ENCODE measurements at regions not wholly inside any gene's neighbourhood (a gene's known extent, or its start where the extent isn't known, plus 50 kb on each side); places are given as distances from the start of the nearest gene placed in this dataset.
"Not testable (repeated sequence)": the region's sequence is repeated elsewhere in the genome, so short reads cannot be mapped to it uniquely, and the experiment has no call there.

DNA sequence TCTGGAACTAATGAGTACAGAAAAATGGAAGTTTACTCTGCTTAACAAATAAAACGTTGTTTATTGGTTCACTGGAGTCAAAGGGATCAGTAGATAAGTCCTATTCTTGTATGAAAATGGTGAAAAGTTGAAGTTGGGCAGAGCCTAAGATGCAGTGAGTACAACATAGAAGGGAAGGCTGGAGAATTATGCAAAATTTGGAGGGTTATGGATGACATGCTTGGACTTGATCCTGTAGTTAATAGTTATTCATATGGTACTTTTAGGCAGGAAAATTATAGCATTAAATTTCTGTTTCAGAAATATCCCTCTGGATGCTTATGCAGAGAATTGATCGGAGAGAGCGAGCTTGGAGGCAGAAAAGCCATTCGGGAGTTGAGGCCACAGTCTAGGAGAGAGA, 167.6 kb downstream of the KCNS3 start:
- Histone ChIP-seq H3K9me3 (no peaks in the 10 kb centered on the region), H3K4me3 (no peak overlapping the region), H3K27ac (no peak overlapping the region), H3K4me1 (no peaks in the 10 kb centered on the region), H3K4me2 (no peak overlapping the region)
- POLR2A ChIA-PET, result no interaction called here
- no peak for ATAC-seq
- CTCF ChIA-PET, result interaction anchor here (1.0 kb wide), 1 partner anchor 30 kb away, joined by 5 read pairs; no protein-coding TSS in a partner anchor
- TF ChIP-seq ZC3H11A (IDR thresholded peaks at IDR 0.05) (no peak), POLR2A (IDR thresholded peaks at IDR 0.05; ENCODE audit: low read length) (no peak), MYC (IDR thresholded peaks at IDR 0.05; ENCODE audit: borderline replicate concordance, low read length) (no peak), TFCP2L1 (CRISPR knock-in tag; IDR thresholded peaks at IDR 0.05) (no peak), BCL3 (IDR thresholded peaks at IDR 0.05) (no peak), POLR2AphosphoS2 (conservative IDR thresholded peaks at IDR 0.05; ENCODE audit: low read length) (no peak), REST (IDR thresholded peaks at IDR 0.05) (no peak), RFX5 (IDR thresholded peaks at IDR 0.05) (no peak), ATOH8 (CRISPR knock-in tag; IDR thresholded peaks at IDR 0.05; ENCODE audit: low read depth) (no peak)
- DNase-seq (ENCODE audit: low read depth in 1 of 2, low spot score in 1 of 2), result no peak
- no peak for FAIRE-seq
- 32% methylated on average over 4 of the region's 4 CpGs for WGBS (ENCODE audit: missing lambda C conversion rate)

DNA sequence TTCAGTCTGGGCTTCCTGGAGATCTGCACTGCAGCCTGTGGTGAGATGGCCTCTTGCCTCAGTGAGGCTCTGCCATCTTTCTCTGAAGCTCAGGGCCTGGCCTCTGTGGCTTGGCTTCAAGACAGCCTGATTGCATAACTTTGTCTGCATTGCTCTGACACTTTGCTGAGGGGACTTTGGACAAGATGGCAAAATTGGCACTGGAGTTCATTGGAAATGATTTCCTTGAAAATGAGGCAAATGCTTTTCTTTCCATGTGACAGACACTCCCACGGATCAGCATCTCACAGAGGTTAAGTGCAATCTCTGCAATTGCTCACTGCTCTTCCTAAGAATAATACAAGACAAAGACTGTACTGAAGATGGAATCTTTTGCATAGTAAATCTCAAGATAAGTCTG, 166.8 kb downstream of the KCNS3 start:
- Histone ChIP-seq H3K4me1 (no peaks in the 10 kb centered on the region), H3K27ac (no peak overlapping the region), H3K4me2 (no peak overlapping the region), H3K9me3 (no peaks in the 10 kb centered on the region), H3K4me3 (no peak overlapping the region)
- no peak for FAIRE-seq
- ATAC-seq, result no peak
- ChIA-PET POLR2A (no interaction called here), CTCF (no interaction called here)
- WGBS (ENCODE audit: missing lambda C conversion rate), result 12% methylated on average over 1 of the region's 1 CpG
- no peak for DNase-seq (ENCODE audit: low read depth in 1 of 2, low spot score in 1 of 2)
- TF ChIP-seq NPAS2 (CRISPR knock-in tag; IDR thresholded peaks at IDR 0.05; ENCODE audit: borderline replicate concordance) (no peak), CBX2 (IDR thresholded peaks at IDR 0.05; ENCODE audit: borderline replicate concordance, low read depth) (no peak), KDM1A (IDR thresholded peaks at IDR 0.05; ENCODE audit: low read depth) (no peak)

GRCh38 chr2:18017381-18017780, 138.9 kb downstream of the KCNS3 start:
- ATAC-seq; H3K27ac ChIP-seq; FAIRE-seq; H3K4me2 ChIP-seq; H3K9me3 ChIP-seq; DNase-seq (ENCODE audit: low read depth in 1 of 2, low spot score in 1 of 2); POLR2A ChIA-PET; H3K4me1 ChIP-seq; CTCF ChIA-PET; H3K4me3 ChIP-seq: not testable (repeated sequence)
- WGBS (ENCODE audit: missing lambda C conversion rate), result 44% methylated on average over 16 of the region's 16 CpGs

DNA sequence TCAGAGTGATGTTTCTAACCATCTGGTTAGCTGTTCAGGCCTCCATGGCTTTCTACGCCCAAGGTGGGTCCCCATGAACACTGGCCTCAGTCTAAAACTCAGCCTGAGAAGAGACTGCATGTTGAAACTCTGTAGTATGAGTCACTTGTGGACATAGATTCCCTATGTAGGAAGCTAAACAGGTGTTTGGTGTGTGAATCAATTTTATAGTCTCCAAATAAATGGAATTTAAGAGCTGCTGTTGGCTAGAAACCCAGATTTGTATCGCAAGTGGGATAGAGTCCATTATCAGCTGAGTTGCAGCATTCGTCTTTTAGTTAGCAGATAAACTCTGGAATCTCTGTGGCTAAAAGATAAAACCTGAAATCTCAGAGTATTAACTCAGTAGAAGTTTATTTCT, 131.4 kb downstream of the KCNS3 start:
- no peak for ATAC-seq
- no peak for DNase-seq (ENCODE audit: low read depth in 1 of 2, low spot score in 1 of 2)
- TF ChIP-seq NFE2L2 (conservative IDR thresholded peaks at IDR 0.05; ENCODE audit: low read length), result no peak
- no peak for TF ChIP-seq MAX (IDR thresholded peaks at IDR 0.05)
- no peak for TF ChIP-seq ZNF302 (CRISPR knock-in tag; IDR thresholded peaks at IDR 0.05)
- TF ChIP-seq CBX2 (IDR thresholded peaks at IDR 0.05; ENCODE audit: borderline replicate concordance, low read depth), result no peak
- TF ChIP-seq JUN (IDR thresholded peaks at IDR 0.05), result no peak
- no peaks in the 10 kb centered on the region for H3K9me3 ChIP-seq
- WGBS (ENCODE audit: missing lambda C conversion rate), result 10% methylated on average over 3 of the region's 3 CpGs
- H3K4me1 ChIP-seq, result no peaks in the 10 kb centered on the region
- ChIA-PET CTCF (no interaction called here), POLR2A (no interaction called here)
- H3K27ac ChIP-seq, result no peak overlapping the region
- no peak overlapping the region for H3K4me2 ChIP-seq
- no peak overlapping the region for H3K4me3 ChIP-seq
- no peak for FAIRE-seq
